ENCODE measurements at regions not wholly inside any gene's neighbourhood (a gene's known extent, or its start where the extent isn't known, plus 50 kb on each side); places are given as distances from the start of the nearest gene placed in this dataset.

GRCh38 chr11:88042238-88042637, 133.0 kb downstream of the RAB38 start:
- H3K27ac ChIP-seq, result no peak overlapping the region
- POLR2A ChIA-PET (ENCODE audit: low non-redundant PET), result no interaction called here
- TF ChIP-seq CTCF (conservative IDR thresholded peaks at IDR 0.05; ENCODE audit: low read depth), result no peak
- no peak for DNase-seq (ENCODE audit: low spot score)
- CTCF ChIA-PET, result no interaction called here

- no peak for TF ChIP-seq CTCF (conservative IDR thresholded peaks at IDR 0.05; ENCODE audit: low read depth)
- CTCF ChIA-PET, result interaction anchor here (0.6 kb wide), 1 partner anchor 132 kb away, joined by 4 read pairs; no protein-coding TSS in a partner anchor
- H3K27ac ChIP-seq, result no peak overlapping the region
- DNase-seq (ENCODE audit: low spot score), result no peak
- POLR2A ChIA-PET (ENCODE audit: low non-redundant PET), result no interaction called here
These were observed 133.6 kb downstream of the RAB38 start for GRCh38 chr11:88041679-88042078.

- no peak for TF ChIP-seq CTCF (conservative IDR thresholded peaks at IDR 0.05; ENCODE audit: low read depth)
These were observed 135.1 kb downstream of the RAB38 start for GRCh38 chr11:88040148-88040496.

GRCh38 chr11:88039476-88040147, 135.6 kb downstream of the RAB38 start:
- ChIA-PET POLR2A (ENCODE audit: low non-redundant PET) (no interaction called here), CTCF (interaction anchor here (0.7 kb wide), 1 partner anchor 1953 kb away, joined by 4 read pairs; no protein-coding TSS in a partner anchor)
- DNase-seq (ENCODE audit: low spot score), result no peak
- no peak overlapping the region for H3K27ac ChIP-seq
- TF ChIP-seq CTCF (conservative IDR thresholded peaks at IDR 0.05; ENCODE audit: low read depth), result no peak

More at GRCh38 chr11:88040148-88040496, 135.1 kb downstream of the RAB38 start:
- DNase-seq (ENCODE audit: low spot score), result no peak
- ChIA-PET CTCF (no interaction called here), POLR2A (ENCODE audit: low non-redundant PET) (no interaction called here)
- no peak overlapping the region for H3K27ac ChIP-seq

GRCh38 chr11:88038063-88038462, 137.2 kb downstream of the RAB38 start:
- DNase-seq (ENCODE audit: low spot score), result no peak
- ChIA-PET CTCF (no interaction called here), POLR2A (ENCODE audit: low non-redundant PET) (no interaction called here)
- TF ChIP-seq CTCF (conservative IDR thresholded peaks at IDR 0.05; ENCODE audit: low read depth), result no peak
- H3K27ac ChIP-seq, result no peak overlapping the region

- no peak for DNase-seq (ENCODE audit: low spot score)
- no peak overlapping the region for H3K27ac ChIP-seq
- ChIA-PET CTCF (interaction anchor here (0.7 kb wide), 1 partner anchor 197 kb away, joined by 3 read pairs; no protein-coding TSS in a partner anchor), POLR2A (ENCODE audit: low non-redundant PET) (no interaction called here)
- TF ChIP-seq CTCF (conservative IDR thresholded peaks at IDR 0.05; ENCODE audit: low read depth), result no peak
These were observed 138.5 kb downstream of the RAB38 start for GRCh38 chr11:88036701-88037100.

Measured in RWPE1 (cell line).